ENCODE measurements at regions not wholly inside any gene's neighbourhood (a gene's known extent, or its start where the extent isn't known, plus 50 kb on each side); places are given as distances from the start of the nearest gene placed in this dataset.

DNA sequence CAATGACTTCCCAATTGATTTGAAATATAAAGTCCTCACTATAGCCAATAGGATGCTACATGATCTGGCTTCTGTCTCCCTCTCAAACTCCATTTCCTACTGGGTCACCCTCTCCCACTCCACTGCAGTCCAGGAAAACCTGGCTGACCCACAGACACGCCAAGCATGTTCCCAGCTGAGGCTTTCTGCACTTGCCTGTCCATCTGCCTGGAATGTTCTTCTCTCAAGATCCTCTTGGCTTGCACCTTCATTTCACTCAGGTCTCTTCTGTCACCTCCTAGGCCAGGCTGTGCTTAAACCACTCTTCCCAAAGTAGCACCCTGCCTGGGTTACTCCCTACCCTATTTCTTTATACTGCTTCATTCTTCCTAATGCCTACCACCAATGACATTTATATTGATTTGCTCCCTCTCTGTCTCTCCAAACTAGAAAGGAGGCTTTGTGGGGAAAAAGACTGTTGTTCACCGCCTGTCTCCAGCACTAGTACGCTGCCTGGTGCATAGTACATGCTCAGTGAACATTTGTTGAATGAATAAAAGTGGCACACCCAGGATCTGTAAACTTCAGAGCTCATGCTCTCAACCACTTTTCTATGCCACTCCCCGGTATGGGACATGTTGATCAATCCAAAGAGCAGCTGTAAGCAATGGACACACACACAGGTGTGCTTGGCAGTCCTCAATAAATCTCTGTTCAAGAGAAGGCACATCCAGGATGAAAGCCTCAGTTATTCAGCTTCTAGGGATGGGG is 261.3 kb downstream of the FOXO1 start:
- peaks cover 34% of the 10 kb centered on the region for H3K4me1 Mint-ChIP-seq (ENCODE audit: low read depth, unreplicated experiment)

DNA sequence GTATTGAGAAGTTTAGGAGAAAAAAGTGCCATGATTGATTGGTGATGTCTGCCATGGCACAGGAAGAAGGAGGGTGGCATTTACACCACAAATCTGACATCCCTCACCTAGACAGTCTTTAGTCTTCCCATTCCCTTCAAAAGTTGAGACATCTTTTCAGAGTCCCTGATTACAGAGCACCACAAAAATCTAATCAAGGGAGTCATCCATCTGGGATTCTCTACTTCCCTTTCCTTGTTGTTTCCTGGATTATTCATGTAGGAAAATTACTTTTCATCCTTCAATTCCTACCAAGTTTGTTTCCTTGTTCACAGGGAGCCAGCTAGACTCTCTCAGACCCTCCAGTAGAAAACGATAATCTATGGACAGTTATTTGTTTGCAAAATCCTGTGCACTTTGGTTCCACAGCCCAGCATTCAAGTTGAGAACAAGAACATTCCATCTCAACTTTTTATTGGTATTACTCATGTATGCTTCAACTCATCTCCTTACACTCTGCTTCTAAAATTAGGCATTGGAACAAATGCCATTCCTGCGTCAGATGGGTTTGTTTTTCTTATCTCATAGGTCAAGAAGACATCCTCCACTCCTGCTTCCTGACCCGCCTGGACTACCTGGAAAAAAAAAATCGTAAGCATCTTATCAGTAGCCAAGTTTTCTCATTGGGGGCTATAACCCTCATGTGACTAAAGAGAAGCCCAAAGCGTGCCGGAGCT is 259.9 kb downstream of the FOXO1 start:
- Histone ChIP-seq H3K79me2 (ENCODE audit: insufficient read depth, low read length) (no peaks in the 10 kb centered on the region), H4K20me1 (ENCODE audit: insufficient read depth, low read length) (no peaks in the 10 kb centered on the region), H3K4me1 (ENCODE audit: insufficient read depth, low read length) (peaks cover 27% of the 10 kb centered on the region), H3K36me3 (ENCODE audit: insufficient read depth, low read length) (no peaks in the 10 kb centered on the region), H3K4me3 (ENCODE audit: insufficient read depth, low read depth, low read length) (no peak overlapping the region), H2AFZ (ENCODE audit: low read depth, low read length) (no peak overlapping the region), H3K27ac (ENCODE audit: low read depth, low read length) (peak overlapping the region; percentile 46), H3K9ac (ENCODE audit: low read length) (peak overlapping the region; percentile 2), H3K4me2 (ENCODE audit: low read length) (peak overlapping the region; percentile 58), H3K27me3 (ENCODE audit: insufficient read depth, low read length) (no peaks in the 10 kb centered on the region), H3K9me3 (ENCODE audit: insufficient read depth, low read depth, low read length) (no peaks in the 10 kb centered on the region)
- H3K9me3 Mint-ChIP-seq (ENCODE audit: unreplicated experiment), result peaks cover 3% of the 10 kb centered on the region
- FAIRE-seq, result peak; percentile 49
- DNase-seq (ENCODE audit: low read depth), result peak; percentile 81
- H3K4me3 Mint-ChIP-seq (ENCODE audit: unreplicated experiment), result no peak overlapping the region
- TF ChIP-seq, protein P1, sequence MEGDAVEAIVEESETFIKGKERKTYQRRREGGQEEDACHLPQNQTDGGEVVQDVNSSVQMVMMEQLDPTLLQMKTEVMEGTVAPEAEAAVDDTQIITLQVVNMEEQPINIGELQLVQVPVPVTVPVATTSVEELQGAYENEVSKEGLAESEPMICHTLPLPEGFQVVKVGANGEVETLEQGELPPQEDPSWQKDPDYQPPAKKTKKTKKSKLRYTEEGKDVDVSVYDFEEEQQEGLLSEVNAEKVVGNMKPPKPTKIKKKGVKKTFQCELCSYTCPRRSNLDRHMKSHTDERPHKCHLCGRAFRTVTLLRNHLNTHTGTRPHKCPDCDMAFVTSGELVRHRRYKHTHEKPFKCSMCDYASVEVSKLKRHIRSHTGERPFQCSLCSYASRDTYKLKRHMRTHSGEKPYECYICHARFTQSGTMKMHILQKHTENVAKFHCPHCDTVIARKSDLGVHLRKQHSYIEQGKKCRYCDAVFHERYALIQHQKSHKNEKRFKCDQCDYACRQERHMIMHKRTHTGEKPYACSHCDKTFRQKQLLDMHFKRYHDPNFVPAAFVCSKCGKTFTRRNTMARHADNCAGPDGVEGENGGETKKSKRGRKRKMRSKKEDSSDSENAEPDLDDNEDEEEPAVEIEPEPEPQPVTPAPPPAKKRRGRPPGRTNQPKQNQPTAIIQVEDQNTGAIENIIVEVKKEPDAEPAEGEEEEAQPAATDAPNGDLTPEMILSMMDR (IDR thresholded peaks at IDR 0.05; ENCODE audit: insufficient read depth, low read depth, low read length), result no peak
- no peak for TF ChIP-seq EZH2 (IDR thresholded peaks at IDR 0.05; ENCODE audit: insufficient read depth, low read length)
- H3K27me3 Mint-ChIP-seq (ENCODE audit: low read depth, unreplicated experiment), result no peaks in the 10 kb centered on the region
- peaks cover 31% of the 10 kb centered on the region for H3K4me1 Mint-ChIP-seq (ENCODE audit: low read depth, unreplicated experiment)
- H3K27ac Mint-ChIP-seq (ENCODE audit: unreplicated experiment), result peak overlapping the region; percentile 21
- no peaks in the 10 kb centered on the region for H3K36me3 Mint-ChIP-seq (ENCODE audit: low read depth, unreplicated experiment)

More for the DNA sequence above, 261.3 kb downstream of the FOXO1 start:
- Histone ChIP-seq H4K20me1 (ENCODE audit: insufficient read depth, low read length) (no peaks in the 10 kb centered on the region), H3K4me3 (ENCODE audit: insufficient read depth, low read depth, low read length) (no peak overlapping the region), H3K36me3 (ENCODE audit: insufficient read depth, low read length) (no peaks in the 10 kb centered on the region), H3K9me3 (ENCODE audit: insufficient read depth, low read depth, low read length) (no peaks in the 10 kb centered on the region), H2AFZ (ENCODE audit: low read depth, low read length) (no peak overlapping the region), H3K9ac (ENCODE audit: low read length) (no peak overlapping the region), H3K79me2 (ENCODE audit: insufficient read depth, low read length) (no peaks in the 10 kb centered on the region), H3K4me2 (ENCODE audit: low read length) (no peak overlapping the region), H3K27ac (ENCODE audit: low read depth, low read length) (no peak overlapping the region), H3K4me1 (ENCODE audit: insufficient read depth, low read length) (peaks cover 29% of the 10 kb centered on the region), H3K27me3 (ENCODE audit: insufficient read depth, low read length) (no peaks in the 10 kb centered on the region)
- TF ChIP-seq EZH2 (IDR thresholded peaks at IDR 0.05; ENCODE audit: insufficient read depth, low read length), result no peak
- TF ChIP-seq, protein P1 (IDR thresholded peaks at IDR 0.05; ENCODE audit: insufficient read depth, low read depth, low read length), result no peak
- peaks cover 3% of the 10 kb centered on the region for H3K9me3 Mint-ChIP-seq (ENCODE audit: unreplicated experiment)
- DNase-seq (ENCODE audit: low read depth), result no peak
- H3K4me3 Mint-ChIP-seq (ENCODE audit: unreplicated experiment), result no peak overlapping the region
- H3K27ac Mint-ChIP-seq (ENCODE audit: unreplicated experiment), result no peak overlapping the region
- no peaks in the 10 kb centered on the region for H3K27me3 Mint-ChIP-seq (ENCODE audit: low read depth, unreplicated experiment)
- FAIRE-seq, result no peak
- no peaks in the 10 kb centered on the region for H3K36me3 Mint-ChIP-seq (ENCODE audit: low read depth, unreplicated experiment)

Measured in astrocyte (in vitro differentiated cells and primary cell).